ENCODE measurements at regions not wholly inside any gene's neighbourhood (a gene's known extent, or its start where the extent isn't known, plus 50 kb on each side); places are given as distances from the start of the nearest gene placed in this dataset.

DNA sequence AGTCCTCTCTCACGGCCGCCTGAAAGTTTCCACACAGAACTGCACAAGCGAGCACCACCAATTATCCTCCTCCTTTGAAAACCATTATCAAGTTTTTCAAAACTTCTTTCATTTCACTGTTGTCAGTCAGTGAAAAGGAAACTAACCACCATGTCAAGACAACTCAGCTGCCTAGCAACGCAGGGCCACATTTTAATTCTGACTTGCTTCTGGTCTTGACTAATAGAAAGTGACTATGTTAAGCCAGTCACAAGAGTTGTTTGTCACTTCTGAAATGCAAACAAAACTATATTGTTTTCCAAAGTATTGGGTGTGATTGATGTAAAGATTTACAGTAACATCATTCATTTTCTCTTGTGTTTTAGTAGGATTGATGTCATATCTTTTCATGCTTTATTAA lies 612.8 kb upstream of the AGTR1 start:
- H3K36me3 Mint-ChIP-seq (ENCODE audit: low read depth, unreplicated experiment) = no peaks in the 10 kb centered on the region
- H3K9ac ChIP-seq (ENCODE audit: low read length) = no peak overlapping the region
- peak overlapping the region; percentile 12 for H2AFZ ChIP-seq (ENCODE audit: low read depth, low read length)
- H3K4me1 ChIP-seq (ENCODE audit: insufficient read depth, low read length) = no peaks in the 10 kb centered on the region
- H3K27me3 ChIP-seq (ENCODE audit: insufficient read depth, low read length) = no peaks in the 10 kb centered on the region
- H3K4me3 ChIP-seq (ENCODE audit: insufficient read depth, low read depth, low read length) = no peak overlapping the region
- no peaks in the 10 kb centered on the region for H3K9me3 Mint-ChIP-seq (ENCODE audit: unreplicated experiment)
- H3K9me3 ChIP-seq (ENCODE audit: insufficient read depth, low read depth, low read length) = no peaks in the 10 kb centered on the region
- H3K4me2 ChIP-seq (ENCODE audit: low read length) = peak overlapping the region; percentile 49
- no peaks in the 10 kb centered on the region for H3K36me3 ChIP-seq (ENCODE audit: insufficient read depth, low read length)
- no peaks in the 10 kb centered on the region for H3K79me2 ChIP-seq (ENCODE audit: insufficient read depth, low read length)
- TF ChIP-seq, protein P1, sequence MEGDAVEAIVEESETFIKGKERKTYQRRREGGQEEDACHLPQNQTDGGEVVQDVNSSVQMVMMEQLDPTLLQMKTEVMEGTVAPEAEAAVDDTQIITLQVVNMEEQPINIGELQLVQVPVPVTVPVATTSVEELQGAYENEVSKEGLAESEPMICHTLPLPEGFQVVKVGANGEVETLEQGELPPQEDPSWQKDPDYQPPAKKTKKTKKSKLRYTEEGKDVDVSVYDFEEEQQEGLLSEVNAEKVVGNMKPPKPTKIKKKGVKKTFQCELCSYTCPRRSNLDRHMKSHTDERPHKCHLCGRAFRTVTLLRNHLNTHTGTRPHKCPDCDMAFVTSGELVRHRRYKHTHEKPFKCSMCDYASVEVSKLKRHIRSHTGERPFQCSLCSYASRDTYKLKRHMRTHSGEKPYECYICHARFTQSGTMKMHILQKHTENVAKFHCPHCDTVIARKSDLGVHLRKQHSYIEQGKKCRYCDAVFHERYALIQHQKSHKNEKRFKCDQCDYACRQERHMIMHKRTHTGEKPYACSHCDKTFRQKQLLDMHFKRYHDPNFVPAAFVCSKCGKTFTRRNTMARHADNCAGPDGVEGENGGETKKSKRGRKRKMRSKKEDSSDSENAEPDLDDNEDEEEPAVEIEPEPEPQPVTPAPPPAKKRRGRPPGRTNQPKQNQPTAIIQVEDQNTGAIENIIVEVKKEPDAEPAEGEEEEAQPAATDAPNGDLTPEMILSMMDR (IDR thresholded peaks at IDR 0.05; ENCODE audit: insufficient read depth, low read depth, low read length) = no peak
- no peak for TF ChIP-seq EZH2 (IDR thresholded peaks at IDR 0.05; ENCODE audit: insufficient read depth, low read length)
- no peak overlapping the region for H3K27ac ChIP-seq (ENCODE audit: low read depth, low read length)
- no peak overlapping the region for H3K27ac Mint-ChIP-seq (ENCODE audit: unreplicated experiment)
- H3K4me3 Mint-ChIP-seq (ENCODE audit: unreplicated experiment) = no peak overlapping the region
- FAIRE-seq (no peak), DNase-seq (ENCODE audit: low read depth) (no peak)
- no peaks in the 10 kb centered on the region for H3K4me1 Mint-ChIP-seq (ENCODE audit: low read depth, unreplicated experiment)
- no peaks in the 10 kb centered on the region for H3K27me3 Mint-ChIP-seq (ENCODE audit: low read depth, unreplicated experiment)
- no peaks in the 10 kb centered on the region for H4K20me1 ChIP-seq (ENCODE audit: insufficient read depth, low read length)

GRCh38 chr3:148087601-148088371 lies 609.9 kb upstream of the AGTR1 start:
- no peaks in the 10 kb centered on the region for H3K79me2 ChIP-seq (ENCODE audit: insufficient read depth, low read length)
- Mint-ChIP-seq H3K4me1 (ENCODE audit: low read depth, unreplicated experiment) (no peaks in the 10 kb centered on the region), H3K9me3 (ENCODE audit: unreplicated experiment) (no peaks in the 10 kb centered on the region), H3K27me3 (ENCODE audit: low read depth, unreplicated experiment) (no peaks in the 10 kb centered on the region), H3K36me3 (ENCODE audit: low read depth, unreplicated experiment) (no peaks in the 10 kb centered on the region), H3K4me3 (ENCODE audit: unreplicated experiment) (no peak overlapping the region), H3K27ac (ENCODE audit: unreplicated experiment) (no peak overlapping the region)
- H3K27me3 ChIP-seq (ENCODE audit: insufficient read depth, low read length) = no peaks in the 10 kb centered on the region
- no peak overlapping the region for H3K4me3 ChIP-seq (ENCODE audit: insufficient read depth, low read depth, low read length)
- H3K9me3 ChIP-seq (ENCODE audit: insufficient read depth, low read depth, low read length) = no peaks in the 10 kb centered on the region
- H3K4me2 ChIP-seq (ENCODE audit: low read length) = no peak overlapping the region
- H3K9ac ChIP-seq (ENCODE audit: low read length) = no peak overlapping the region
- no peaks in the 10 kb centered on the region for H3K36me3 ChIP-seq (ENCODE audit: insufficient read depth, low read length)
- FAIRE-seq = no peak
- H2AFZ ChIP-seq (ENCODE audit: low read depth, low read length) = no peak overlapping the region
- no peak for TF ChIP-seq EZH2 (IDR thresholded peaks at IDR 0.05; ENCODE audit: insufficient read depth, low read length)
- TF ChIP-seq, protein P1 (IDR thresholded peaks at IDR 0.05; ENCODE audit: insufficient read depth, low read depth, low read length) = no peak
- no peaks in the 10 kb centered on the region for H3K4me1 ChIP-seq (ENCODE audit: insufficient read depth, low read length)
- H4K20me1 ChIP-seq (ENCODE audit: insufficient read depth, low read length) = no peaks in the 10 kb centered on the region
- no peak for DNase-seq (ENCODE audit: low read depth)
- no peak overlapping the region for H3K27ac ChIP-seq (ENCODE audit: low read depth, low read length)

GRCh38 chr3:148089171-148089570 lies 608.5 kb upstream of the AGTR1 start:
- TF ChIP-seq, protein P1 (IDR thresholded peaks at IDR 0.05; ENCODE audit: insufficient read depth, low read depth, low read length) = no peak
- TF ChIP-seq EZH2 (IDR thresholded peaks at IDR 0.05; ENCODE audit: insufficient read depth, low read length) = no peak
- H3K4me1 ChIP-seq (ENCODE audit: insufficient read depth, low read length) = no peaks in the 10 kb centered on the region
- no peaks in the 10 kb centered on the region for H4K20me1 ChIP-seq (ENCODE audit: insufficient read depth, low read length)
- no peaks in the 10 kb centered on the region for H3K9me3 ChIP-seq (ENCODE audit: insufficient read depth, low read depth, low read length)
- no peaks in the 10 kb centered on the region for H3K27me3 ChIP-seq (ENCODE audit: insufficient read depth, low read length)
- H2AFZ ChIP-seq (ENCODE audit: low read depth, low read length) = no peak overlapping the region
- FAIRE-seq (no peak), DNase-seq (ENCODE audit: low read depth) (no peak)
- Mint-ChIP-seq H3K9me3 (ENCODE audit: unreplicated experiment) (no peaks in the 10 kb centered on the region), H3K27ac (ENCODE audit: unreplicated experiment) (no peak overlapping the region), H3K36me3 (ENCODE audit: low read depth, unreplicated experiment) (no peaks in the 10 kb centered on the region), H3K27me3 (ENCODE audit: low read depth, unreplicated experiment) (no peaks in the 10 kb centered on the region), H3K4me3 (ENCODE audit: unreplicated experiment) (no peak overlapping the region), H3K4me1 (ENCODE audit: low read depth, unreplicated experiment) (no peaks in the 10 kb centered on the region)
- H3K79me2 ChIP-seq (ENCODE audit: insufficient read depth, low read length) = no peaks in the 10 kb centered on the region
- no peak overlapping the region for H3K4me3 ChIP-seq (ENCODE audit: insufficient read depth, low read depth, low read length)
- H3K36me3 ChIP-seq (ENCODE audit: insufficient read depth, low read length) = no peaks in the 10 kb centered on the region
- H3K4me2 ChIP-seq (ENCODE audit: low read length) = no peak overlapping the region
- no peak overlapping the region for H3K27ac ChIP-seq (ENCODE audit: low read depth, low read length)
- H3K9ac ChIP-seq (ENCODE audit: low read length) = no peak overlapping the region
